ENCODE measurements at regions not wholly inside any gene's neighbourhood (a gene's known extent, or its start where the extent isn't known, plus 50 kb on each side); places are given as distances from the start of the nearest gene placed in this dataset.

GRCh38 chr16:72646615-72647014 lies 401.3 kb downstream of the ZFHX3 start:
- TF ChIP-seq CTCF (IDR thresholded peaks at IDR 0.05) (no peak), POLR2A (IDR thresholded peaks at IDR 0.05) (no peak), EP300 (IDR thresholded peaks at IDR 0.05) (no peak)
